ENCODE measurements at regions not wholly inside any gene's neighbourhood (a gene's known extent, or its start where the extent isn't known, plus 50 kb on each side); places are given as distances from the start of the nearest gene placed in this dataset.

- no peak overlapping the region for H3K27ac ChIP-seq (ENCODE audit: low read length)
- H3K27ac Mint-ChIP-seq, result no peak overlapping the region
- no peaks in the 10 kb centered on the region for H3K36me3 ChIP-seq (ENCODE audit: control insufficient read depth, insufficient read depth, low read length)
- TF ChIP-seq, protein P1, sequence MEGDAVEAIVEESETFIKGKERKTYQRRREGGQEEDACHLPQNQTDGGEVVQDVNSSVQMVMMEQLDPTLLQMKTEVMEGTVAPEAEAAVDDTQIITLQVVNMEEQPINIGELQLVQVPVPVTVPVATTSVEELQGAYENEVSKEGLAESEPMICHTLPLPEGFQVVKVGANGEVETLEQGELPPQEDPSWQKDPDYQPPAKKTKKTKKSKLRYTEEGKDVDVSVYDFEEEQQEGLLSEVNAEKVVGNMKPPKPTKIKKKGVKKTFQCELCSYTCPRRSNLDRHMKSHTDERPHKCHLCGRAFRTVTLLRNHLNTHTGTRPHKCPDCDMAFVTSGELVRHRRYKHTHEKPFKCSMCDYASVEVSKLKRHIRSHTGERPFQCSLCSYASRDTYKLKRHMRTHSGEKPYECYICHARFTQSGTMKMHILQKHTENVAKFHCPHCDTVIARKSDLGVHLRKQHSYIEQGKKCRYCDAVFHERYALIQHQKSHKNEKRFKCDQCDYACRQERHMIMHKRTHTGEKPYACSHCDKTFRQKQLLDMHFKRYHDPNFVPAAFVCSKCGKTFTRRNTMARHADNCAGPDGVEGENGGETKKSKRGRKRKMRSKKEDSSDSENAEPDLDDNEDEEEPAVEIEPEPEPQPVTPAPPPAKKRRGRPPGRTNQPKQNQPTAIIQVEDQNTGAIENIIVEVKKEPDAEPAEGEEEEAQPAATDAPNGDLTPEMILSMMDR (IDR thresholded peaks at IDR 0.05), result no peak
- no peaks in the 10 kb centered on the region for H3K4me1 ChIP-seq (ENCODE audit: control insufficient read depth, insufficient read depth, low read length)
- no peak for ATAC-seq
- WGBS (ENCODE audit: insufficient coverage), result 61% methylated on average over 4 of the region's 4 CpGs
- H3K4me3 Mint-ChIP-seq, result no peak overlapping the region
- peaks cover 7 to 8% of the 10 kb centered on the region in 2 donors for H3K9me3 Mint-ChIP-seq
- no peaks in the 10 kb centered on the region for H3K4me1 Mint-ChIP-seq
- H3K27me3 Mint-ChIP-seq (ENCODE audit: low read depth in 2 of 2), result no peaks in the 10 kb centered on the region
- no peaks in the 10 kb centered on the region for H3K9me3 ChIP-seq (ENCODE audit: control insufficient read depth, insufficient read depth, low read length)
- H3K4me3 ChIP-seq (ENCODE audit: low read length), result no peak overlapping the region
- no peaks in the 10 kb centered on the region for H3K27me3 ChIP-seq (ENCODE audit: control insufficient read depth, insufficient read depth, low read length)
- no peaks in the 10 kb centered on the region for H3K36me3 Mint-ChIP-seq
- intact Hi-C loops (cut with micrococcal nuclease), result no loop called here
- no peak for DNase-seq
Measured at GRCh38 chr14:87678624-87679023, 314.4 kb downstream of the GALC start.

- DNase-seq (no peak), ATAC-seq (no peak)
- Histone ChIP-seq H3K36me3 (ENCODE audit: control insufficient read depth, insufficient read depth, low read length) (no peaks in the 10 kb centered on the region), H3K4me3 (ENCODE audit: low read length) (no peak overlapping the region), H3K27me3 (ENCODE audit: control insufficient read depth, insufficient read depth, low read length) (no peaks in the 10 kb centered on the region), H3K27ac (ENCODE audit: low read length) (no peak overlapping the region), H3K9me3 (ENCODE audit: control insufficient read depth, insufficient read depth, low read length) (no peaks in the 10 kb centered on the region), H3K4me1 (ENCODE audit: control insufficient read depth, insufficient read depth, low read length) (no peaks in the 10 kb centered on the region)
- Mint-ChIP-seq H3K36me3 (no peaks in the 10 kb centered on the region), H3K27ac (no peak overlapping the region), H3K27me3 (ENCODE audit: low read depth in 2 of 2) (no peaks in the 10 kb centered on the region), H3K4me1 (no peaks in the 10 kb centered on the region), H3K4me3 (no peak overlapping the region), H3K9me3 (peaks cover 5 to 8% of the 10 kb centered on the region in 2 donors)
- WGBS (ENCODE audit: insufficient coverage), result 70% methylated on average over 1 of the region's 2 CpGs
- TF ChIP-seq, protein P1 (IDR thresholded peaks at IDR 0.05), result no peak
- intact Hi-C loops (cut with micrococcal nuclease), result no loop called here
Measured at GRCh38 chr14:87676814-87677437, 316.1 kb downstream of the GALC start.

DNA sequence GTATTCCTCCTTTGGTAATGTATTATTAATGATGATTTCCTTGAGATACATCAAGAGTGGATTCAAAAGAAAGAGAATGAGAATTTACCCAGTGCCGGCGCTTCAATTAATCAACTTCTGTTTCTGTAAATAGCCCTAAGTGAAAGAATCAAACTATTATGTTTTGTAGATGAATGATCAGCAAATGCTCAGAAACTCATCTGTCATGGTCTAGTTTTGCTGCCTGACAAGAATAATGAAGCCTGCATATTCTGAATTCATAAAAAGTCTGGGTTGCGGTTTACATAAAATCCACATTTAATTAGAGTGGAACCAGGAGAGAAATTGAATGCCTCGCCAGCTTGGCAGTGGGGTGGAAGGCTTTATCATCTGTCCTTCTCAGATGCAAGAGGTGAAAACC is 325.3 kb downstream of the GALC start:
- Mint-ChIP-seq H3K4me1 (no peaks in the 10 kb centered on the region), H3K4me3 (no peak overlapping the region), H3K27ac (no peak overlapping the region), H3K9me3 (peaks cover 7 to 8% of the 10 kb centered on the region in 2 donors), H3K36me3 (no peaks in the 10 kb centered on the region), H3K27me3 (ENCODE audit: low read depth in 2 of 2) (no peaks in the 10 kb centered on the region)
- intact Hi-C loops (cut with micrococcal nuclease), result no loop called here
- Histone ChIP-seq H3K4me3 (ENCODE audit: low read length) (no peak overlapping the region), H3K27ac (ENCODE audit: low read length) (no peak overlapping the region), H3K27me3 (ENCODE audit: control insufficient read depth, insufficient read depth, low read length) (no peaks in the 10 kb centered on the region), H3K36me3 (ENCODE audit: control insufficient read depth, insufficient read depth, low read length) (no peaks in the 10 kb centered on the region), H3K4me1 (ENCODE audit: control insufficient read depth, insufficient read depth, low read length) (no peaks in the 10 kb centered on the region), H3K9me3 (ENCODE audit: control insufficient read depth, insufficient read depth, low read length) (no peaks in the 10 kb centered on the region)
- TF ChIP-seq, protein P1 (IDR thresholded peaks at IDR 0.05), result no peak
- WGBS (ENCODE audit: insufficient coverage), result 92% methylated on average over 4 of the region's 4 CpGs
- DNase-seq, result no peak
- no peak for ATAC-seq

GRCh38 chr14:87656315-87656714 is 336.7 kb downstream of the GALC start:
- intact Hi-C loops (cut with micrococcal nuclease), result no loop called here
- H3K9me3 Mint-ChIP-seq, result peaks cover 8 to 12% of the 10 kb centered on the region in 2 donors
- DNase-seq, result no peak
- no peak overlapping the region for H3K27ac Mint-ChIP-seq
- H3K36me3 Mint-ChIP-seq, result no peaks in the 10 kb centered on the region
- no peak for ATAC-seq
- no peak overlapping the region for H3K27ac ChIP-seq (ENCODE audit: low read length)
- no peaks in the 10 kb centered on the region for H3K27me3 Mint-ChIP-seq (ENCODE audit: low read depth in 2 of 2)
- H3K4me1 ChIP-seq (ENCODE audit: control insufficient read depth, insufficient read depth, low read length), result no peaks in the 10 kb centered on the region
- TF ChIP-seq, protein P1 (IDR thresholded peaks at IDR 0.05), result no peak
- no peak overlapping the region for H3K4me3 ChIP-seq (ENCODE audit: low read length)
- no peaks in the 10 kb centered on the region for H3K27me3 ChIP-seq (ENCODE audit: control insufficient read depth, insufficient read depth, low read length)
- H3K4me1 Mint-ChIP-seq, result no peaks in the 10 kb centered on the region
- H3K9me3 ChIP-seq (ENCODE audit: control insufficient read depth, insufficient read depth, low read length), result no peaks in the 10 kb centered on the region
- H3K4me3 Mint-ChIP-seq, result no peak overlapping the region
- no peaks in the 10 kb centered on the region for H3K36me3 ChIP-seq (ENCODE audit: control insufficient read depth, insufficient read depth, low read length)
- 85% methylated on average over 1 of the region's 1 CpG for WGBS (ENCODE audit: insufficient coverage)
